ENCODE measurements at regions not wholly inside any gene's neighbourhood (a gene's known extent, or its start where the extent isn't known, plus 50 kb on each side); places are given as distances from the start of the nearest gene placed in this dataset.

DNA sequence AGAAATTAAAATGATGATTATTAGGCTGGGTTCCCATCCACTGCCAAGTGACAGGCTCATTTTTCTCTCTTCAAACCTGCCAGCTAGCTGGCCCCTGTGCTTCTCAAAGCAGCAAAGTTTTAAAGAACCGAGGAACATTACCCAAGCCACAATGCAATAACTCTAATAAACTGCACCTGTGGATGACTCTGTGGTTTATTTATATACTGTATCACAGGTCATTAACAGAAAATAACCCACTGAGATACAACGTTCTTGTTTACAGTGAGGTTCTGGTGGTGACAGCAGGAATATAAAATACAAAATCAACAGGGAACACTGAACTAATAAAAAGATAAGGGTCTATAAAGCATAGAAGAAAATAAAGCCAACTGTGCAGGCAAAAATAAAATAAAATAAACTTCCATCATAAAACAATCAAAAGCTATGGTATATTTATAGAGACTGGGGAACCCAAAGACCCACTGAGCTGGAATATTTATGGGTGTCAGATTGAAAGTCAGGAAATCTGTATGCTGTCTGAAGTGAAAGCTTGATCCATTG is 472.9 kb downstream of the NOVA1 start:
- DNase-seq (no peak), ATAC-seq (no peak)
- Histone ChIP-seq H3K4me1 (ENCODE audit: control insufficient read depth, insufficient read depth, low read length) (no peaks in the 10 kb centered on the region), H3K9me3 (ENCODE audit: control insufficient read depth, low read length) (no peaks in the 10 kb centered on the region), H3K4me3 (ENCODE audit: low read length) (no peak overlapping the region), H3K27ac (ENCODE audit: low read length) (no peak overlapping the region), H3K27me3 (ENCODE audit: control insufficient read depth, insufficient read depth) (no peaks in the 10 kb centered on the region)
- WGBS = 62% methylated on average over 2 of the region's 2 CpGs
- intact Hi-C loops (cut with DNase I) = no loop called here

DNA sequence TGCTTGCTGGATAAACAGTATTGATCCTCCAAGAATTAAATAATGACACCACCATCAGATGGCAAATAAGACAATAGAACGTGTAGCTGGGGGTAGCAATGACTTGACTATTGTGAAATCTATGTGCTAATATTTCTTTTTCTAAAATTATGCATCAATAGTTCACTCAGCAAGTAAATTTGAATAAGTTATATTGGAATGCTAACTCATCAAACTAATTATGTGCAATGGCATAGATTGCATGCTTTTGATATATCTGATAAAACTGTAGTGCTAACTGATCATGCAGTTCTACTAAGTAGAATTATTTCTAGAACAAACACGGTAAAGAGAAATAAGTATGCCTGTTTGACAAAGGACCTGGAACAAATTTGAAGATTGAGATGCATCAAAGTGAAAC is 474.4 kb downstream of the NOVA1 start:
- 76% methylated on average over 2 of the region's 2 CpGs for WGBS
- Histone ChIP-seq H3K4me1 (ENCODE audit: control insufficient read depth, insufficient read depth, low read length) (no peaks in the 10 kb centered on the region), H3K9me3 (ENCODE audit: control insufficient read depth, low read length) (no peaks in the 10 kb centered on the region), H3K27me3 (ENCODE audit: control insufficient read depth, insufficient read depth) (no peaks in the 10 kb centered on the region), H3K27ac (ENCODE audit: low read length) (no peak overlapping the region), H3K4me3 (ENCODE audit: low read length) (no peak overlapping the region)
- ATAC-seq = no peak
- intact Hi-C loops (cut with DNase I) = no loop called here
- no peak for DNase-seq

DNA sequence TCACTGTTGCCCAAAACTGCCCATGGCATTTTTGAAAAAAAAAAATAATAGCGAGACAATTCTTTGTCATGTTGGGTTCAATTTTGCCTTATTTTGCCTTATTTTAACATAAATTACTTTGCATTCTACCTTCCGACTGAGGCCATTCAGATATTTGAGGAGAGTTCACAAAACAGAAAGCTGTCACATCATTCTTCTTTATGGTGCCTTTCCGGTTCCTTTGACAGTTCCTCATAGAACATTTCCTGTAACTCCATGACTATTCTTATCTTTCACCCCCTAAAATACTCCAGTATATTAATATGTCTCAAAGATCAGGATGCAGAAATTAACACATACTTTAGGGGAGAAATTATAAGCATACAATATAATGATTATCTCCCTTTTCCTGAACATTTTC is 476.7 kb downstream of the NOVA1 start:
- Histone ChIP-seq H3K4me1 (ENCODE audit: control insufficient read depth, insufficient read depth, low read length) (no peaks in the 10 kb centered on the region), H3K27ac (ENCODE audit: low read length) (no peak overlapping the region), H3K4me3 (ENCODE audit: low read length) (no peak overlapping the region), H3K9me3 (ENCODE audit: control insufficient read depth, low read length) (no peaks in the 10 kb centered on the region), H3K27me3 (ENCODE audit: control insufficient read depth, insufficient read depth) (no peaks in the 10 kb centered on the region)
- DNase-seq = no peak
- intact Hi-C loops (cut with DNase I) = no loop called here
- 72% methylated on average over 3 of the region's 3 CpGs for WGBS
- no peak for ATAC-seq

DNA sequence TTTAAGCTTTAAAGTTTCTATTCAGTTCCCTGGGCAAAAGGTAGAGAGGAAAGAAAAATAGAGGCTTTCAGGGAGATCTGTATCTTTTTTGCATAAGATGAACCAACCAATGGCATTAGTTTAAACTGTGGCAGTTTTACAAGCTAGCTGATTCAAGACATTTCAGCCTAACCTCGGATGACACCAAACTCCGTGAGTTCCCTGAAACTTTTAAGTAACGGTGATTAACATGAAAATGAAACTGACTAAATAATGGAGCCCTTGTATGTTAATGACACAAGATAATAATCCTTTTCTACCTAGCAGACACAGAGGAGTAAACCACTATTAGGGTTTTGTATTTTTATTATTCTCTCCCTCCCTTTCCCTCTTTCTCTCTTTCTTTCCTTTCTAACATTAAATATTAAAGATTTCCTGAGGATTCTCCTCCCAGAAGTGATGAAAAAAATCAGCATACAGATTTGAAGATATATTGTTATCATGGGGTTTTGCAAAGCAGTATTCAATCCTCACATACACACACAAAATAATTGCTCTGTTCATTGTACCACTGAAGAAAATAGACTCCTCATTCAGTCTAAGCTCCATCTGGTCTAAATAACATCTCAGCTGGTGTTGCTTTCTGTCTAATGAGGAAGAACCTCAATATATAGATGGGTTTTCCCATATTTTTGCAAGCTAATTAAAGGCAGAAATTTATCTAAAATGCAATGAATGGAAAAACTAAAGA is 483.8 kb downstream of the NOVA1 start:
- H3K9me3 ChIP-seq (ENCODE audit: control insufficient read depth, low read length) = no peaks in the 10 kb centered on the region
- H3K27ac ChIP-seq (ENCODE audit: low read length) = no peak overlapping the region
- intact Hi-C loops (cut with DNase I) = no loop called here
- H3K4me3 ChIP-seq (ENCODE audit: low read length) = no peak overlapping the region
- no peak for DNase-seq
- 69% methylated on average over 3 of the region's 3 CpGs for WGBS
- H3K27me3 ChIP-seq (ENCODE audit: control insufficient read depth, insufficient read depth) = no peaks in the 10 kb centered on the region
- H3K4me1 ChIP-seq (ENCODE audit: control insufficient read depth, insufficient read depth, low read length) = no peaks in the 10 kb centered on the region
- no peak for ATAC-seq

DNA sequence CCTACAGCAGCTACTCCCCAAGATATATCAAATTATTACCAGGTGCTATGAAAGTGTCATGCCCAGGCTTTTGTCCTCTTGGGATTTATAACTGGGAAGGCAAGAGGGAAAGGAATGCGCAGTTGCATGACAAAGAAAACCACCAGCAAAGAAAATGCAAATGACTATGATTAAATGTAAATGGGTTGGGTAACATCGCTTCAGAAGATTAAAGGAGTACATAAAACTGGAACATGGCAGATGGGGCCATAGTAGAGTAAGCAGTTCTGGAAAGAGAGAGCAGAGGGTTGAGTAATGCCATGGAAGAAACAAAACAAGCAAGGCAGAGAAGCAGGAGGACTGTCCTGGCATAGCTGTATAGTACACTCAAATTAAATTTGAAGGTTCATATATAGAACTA is 493.1 kb downstream of the NOVA1 start:
- 85% methylated on average over 2 of the region's 2 CpGs for WGBS
- intact Hi-C loops (cut with DNase I) = no loop called here

DNA sequence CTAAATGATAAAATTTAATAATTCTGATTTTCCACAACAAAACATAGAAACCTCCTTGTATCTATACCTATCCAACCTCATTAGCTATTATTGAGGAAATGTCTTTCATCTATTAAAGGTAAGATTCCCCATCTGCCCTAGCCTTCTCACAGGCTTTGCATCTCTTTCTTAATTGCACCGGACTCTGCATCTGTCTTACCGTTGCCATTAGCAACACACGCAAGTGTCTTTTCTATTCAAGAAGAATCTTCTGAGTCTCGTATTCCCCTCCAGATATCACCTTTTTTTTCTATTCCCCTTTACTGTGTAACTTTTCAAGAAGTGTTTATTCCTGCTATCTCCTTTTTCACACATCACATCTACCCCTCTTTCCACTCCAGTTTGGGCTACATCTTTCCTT is 500.0 kb downstream of the NOVA1 start:
- ATAC-seq = no peak
- H3K27ac ChIP-seq (ENCODE audit: low read length) = no peak overlapping the region
- H3K9me3 ChIP-seq (ENCODE audit: control insufficient read depth, low read length) = no peaks in the 10 kb centered on the region
- 57% methylated on average over 4 of the region's 4 CpGs for WGBS
- intact Hi-C loops (cut with DNase I) = no loop called here
- DNase-seq = no peak
- H3K4me3 ChIP-seq (ENCODE audit: low read length) = no peak overlapping the region
- no peaks in the 10 kb centered on the region for H3K27me3 ChIP-seq (ENCODE audit: control insufficient read depth, insufficient read depth)
- no peaks in the 10 kb centered on the region for H3K4me1 ChIP-seq (ENCODE audit: control insufficient read depth, insufficient read depth, low read length)

More for the DNA sequence above, 493.1 kb downstream of the NOVA1 start:
- Histone ChIP-seq H3K27ac (ENCODE audit: low read length) (no peak overlapping the region), H3K9me3 (ENCODE audit: control insufficient read depth, low read length) (no peaks in the 10 kb centered on the region), H3K4me3 (ENCODE audit: low read length) (no peak overlapping the region), H3K27me3 (ENCODE audit: control insufficient read depth, insufficient read depth) (no peaks in the 10 kb centered on the region), H3K4me1 (ENCODE audit: control insufficient read depth, insufficient read depth, low read length) (no peaks in the 10 kb centered on the region)
- ATAC-seq = no peak
- DNase-seq = no peak

DNA sequence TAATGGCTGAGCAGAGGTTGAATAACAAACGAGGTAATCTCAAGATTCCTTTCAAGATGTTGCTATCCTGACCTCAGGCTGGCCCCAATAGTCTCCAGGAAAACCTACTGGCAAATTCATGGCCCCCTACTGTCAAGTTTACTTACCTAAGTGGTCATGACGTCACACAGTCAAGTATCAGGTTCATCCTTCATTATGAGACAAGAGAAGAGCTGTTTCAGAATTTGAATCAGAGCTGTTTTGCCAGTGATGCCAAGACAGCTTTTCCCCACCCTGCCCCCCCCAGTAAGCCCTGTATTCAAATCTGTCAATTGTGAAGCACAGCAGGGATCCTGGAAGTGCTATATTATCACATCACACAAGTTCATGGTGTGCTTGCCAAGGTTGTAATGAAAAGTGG is 509.6 kb downstream of the NOVA1 start:
- WGBS = 21% methylated on average over 2 of the region's 2 CpGs
- DNase-seq = no peak
- Histone ChIP-seq H3K4me1 (ENCODE audit: control insufficient read depth, insufficient read depth, low read length) (no peaks in the 10 kb centered on the region), H3K9me3 (ENCODE audit: control insufficient read depth, low read length) (no peaks in the 10 kb centered on the region), H3K27me3 (ENCODE audit: control insufficient read depth, insufficient read depth) (no peaks in the 10 kb centered on the region), H3K4me3 (ENCODE audit: low read length) (no peak overlapping the region), H3K27ac (ENCODE audit: low read length) (no peak overlapping the region)
- no peak for ATAC-seq
- intact Hi-C loops (cut with DNase I) = no loop called here

DNA sequence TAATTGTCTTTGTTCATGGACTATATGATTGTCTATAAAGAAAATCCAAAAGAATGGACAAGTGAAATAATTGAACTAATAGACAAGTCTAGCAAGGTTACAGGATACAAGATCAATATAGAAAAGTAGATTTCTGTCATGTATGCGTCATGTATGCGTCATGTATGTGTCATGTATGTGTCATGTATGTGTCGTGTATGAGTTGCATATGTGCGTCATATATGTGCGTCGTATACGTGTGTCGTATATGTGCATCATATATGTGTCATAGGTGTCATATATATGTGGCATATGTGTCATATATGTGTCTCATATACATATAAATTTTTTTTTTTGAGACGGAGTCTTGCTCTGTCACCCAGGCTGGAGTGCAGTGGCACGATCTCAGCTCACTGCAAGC is 516.8 kb downstream of the NOVA1 start:
- Histone ChIP-seq H3K4me3 (ENCODE audit: low read length) (no peak overlapping the region), H3K4me1 (ENCODE audit: control insufficient read depth, insufficient read depth, low read length) (no peaks in the 10 kb centered on the region), H3K9me3 (ENCODE audit: control insufficient read depth, low read length) (no peaks in the 10 kb centered on the region), H3K27ac (ENCODE audit: low read length) (no peak overlapping the region), H3K27me3 (ENCODE audit: control insufficient read depth, insufficient read depth) (no peaks in the 10 kb centered on the region)
- DNase-seq = no peak
- intact Hi-C loops (cut with DNase I) = no loop called here
- 80% methylated on average over 10 of the region's 10 CpGs for WGBS
- ATAC-seq = no peak

- DNase-seq = no peak
- intact Hi-C loops (cut with DNase I) = no loop called here
- Histone ChIP-seq H3K27me3 (ENCODE audit: control insufficient read depth, insufficient read depth) (no peaks in the 10 kb centered on the region), H3K4me1 (ENCODE audit: control insufficient read depth, insufficient read depth, low read length) (no peaks in the 10 kb centered on the region), H3K4me3 (ENCODE audit: low read length) (no peak overlapping the region), H3K9me3 (ENCODE audit: control insufficient read depth, low read length) (no peaks in the 10 kb centered on the region), H3K27ac (ENCODE audit: low read length) (no peak overlapping the region)
- no peak for ATAC-seq
- WGBS = 59% methylated on average over 2 of the region's 2 CpGs
These were observed 519.3 kb downstream of the NOVA1 start for GRCh38 chr14:26078561-26078960.

DNA sequence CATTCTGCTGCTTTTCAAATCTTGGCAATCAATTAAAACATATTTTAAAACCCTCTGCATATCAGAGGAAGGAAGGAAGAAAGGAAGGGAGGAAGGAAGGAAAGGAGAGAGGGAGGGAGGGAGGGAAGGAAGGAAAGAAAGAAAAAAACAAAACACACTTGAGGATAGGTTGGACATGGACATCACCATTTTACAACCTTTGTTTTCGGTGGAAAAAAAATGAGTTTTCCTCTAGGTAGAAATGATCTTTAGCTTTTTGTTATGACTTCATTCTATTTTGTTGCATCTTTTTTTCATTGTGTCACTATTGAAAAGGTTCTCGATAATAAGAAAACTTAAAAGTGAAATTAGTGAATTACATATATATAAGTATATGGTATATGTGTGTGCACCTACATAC is 522.9 kb downstream of the NOVA1 start:
- intact Hi-C loops (cut with DNase I) = no loop called here
- Histone ChIP-seq H3K9me3 (ENCODE audit: control insufficient read depth, low read length) (no peaks in the 10 kb centered on the region), H3K27ac (ENCODE audit: low read length) (no peak overlapping the region), H3K27me3 (ENCODE audit: control insufficient read depth, insufficient read depth) (no peaks in the 10 kb centered on the region), H3K4me1 (ENCODE audit: control insufficient read depth, insufficient read depth, low read length) (no peaks in the 10 kb centered on the region), H3K4me3 (ENCODE audit: low read length) (no peak overlapping the region)
- ATAC-seq (no peak), DNase-seq (no peak)
- 96% methylated on average over 2 of the region's 2 CpGs for WGBS

- intact Hi-C loops (cut with DNase I) = no loop called here
- WGBS = 80% methylated on average over 3 of the region's 3 CpGs
- Histone ChIP-seq H3K27ac (ENCODE audit: low read length) (no peak overlapping the region), H3K27me3 (ENCODE audit: control insufficient read depth, insufficient read depth) (no peaks in the 10 kb centered on the region), H3K4me1 (ENCODE audit: control insufficient read depth, insufficient read depth, low read length) (no peaks in the 10 kb centered on the region), H3K4me3 (ENCODE audit: low read length) (no peak overlapping the region), H3K9me3 (ENCODE audit: control insufficient read depth, low read length) (no peaks in the 10 kb centered on the region)
- no peak for ATAC-seq
- DNase-seq = no peak
These were observed 527.4 kb downstream of the NOVA1 start for GRCh38 chr14:26070443-26070842.
